Astrocyte (in vitro differentiated cells and primary cell): ENCODE measurements at regions not wholly inside any gene's neighbourhood (a gene's known extent, or its start where the extent isn't known, plus 50 kb on each side); places are given as distances from the start of the nearest gene placed in this dataset. TPM values are rescaled to one million over a fixed set of nuclear protein-coding genes. Genes with fewer than 3 reads are reported as not detected.

ENCODE experiments used
- DNase-seq: peaks from one replicate; pipeline ENCODE4 v3.0.0-alpha.2; 2010; ENCODE audit warnings: low read depth
- FAIRE-seq: peaks from 2 replicates; lab custom pipeline; 2011; peaks lifted over from hg19 to GRCh38; lab: Jason Lieb, UNC
- H2AFZ ChIP-seq: 2 replicates; pipeline ENCODE4 v1.6.0; 2012; ENCODE audit warnings: low read depth, low read length, inconsistent platforms
- H3K27ac ChIP-seq: 2 replicates; pipeline ENCODE4 v1.5.1; 2011; ENCODE audit warnings: low read depth, low read length, inconsistent platforms
- H3K27me3 ChIP-seq: 2 replicates; pipeline ENCODE4 v1.6.0; 2011; ENCODE audit warnings: low read length, inconsistent platforms; ENCODE audit not compliant: insufficient read depth
- H3K36me3 ChIP-seq: 2 replicates; pipeline ENCODE4 v1.5.1; 2011; ENCODE audit warnings: low read length, inconsistent platforms; ENCODE audit not compliant: insufficient read depth
- H3K4me1 ChIP-seq: 2 replicates; pipeline ENCODE4 v1.5.1; 2011; ENCODE audit warnings: low read length, inconsistent platforms; ENCODE audit not compliant: insufficient read depth
- H3K4me2 ChIP-seq: 2 replicates; pipeline ENCODE4 v1.6.0; 2012; ENCODE audit warnings: low read length, inconsistent platforms
- H3K4me3 ChIP-seq: 2 replicates; pipeline ENCODE4 v1.5.1; 2011; ENCODE audit warnings: low read depth, mild to moderate bottlenecking, low read length, inconsistent platforms; ENCODE audit not compliant: insufficient read depth
- H3K79me2 ChIP-seq: 2 replicates; pipeline ENCODE4 v1.6.0; 2012; ENCODE audit warnings: mild to moderate bottlenecking, low read length, inconsistent platforms; ENCODE audit not compliant: insufficient read depth
- H3K9ac ChIP-seq: 2 replicates; pipeline ENCODE4 v1.6.0; 2012; ENCODE audit warnings: mild to moderate bottlenecking, low read length, inconsistent platforms
- H3K9me3 ChIP-seq: 2 replicates; pipeline ENCODE4 v1.5.1; 2012; ENCODE audit warnings: low read depth, mild to moderate bottlenecking, low read length, inconsistent platforms; ENCODE audit not compliant: insufficient read depth
- H4K20me1 ChIP-seq: 2 replicates; pipeline ENCODE4 v1.6.0; 2012; ENCODE audit warnings: low read length, inconsistent platforms; ENCODE audit not compliant: insufficient read depth
- H3K27ac Mint-ChIP-seq: one replicate; pipeline ENCODE4 v1.8.0; 2021; ENCODE audit warnings: mild to moderate bottlenecking, mixed read lengths; ENCODE audit not compliant: unreplicated experiment
- H3K27me3 Mint-ChIP-seq: one replicate; pipeline ENCODE4 v1.8.0; 2021; ENCODE audit warnings: low read depth, mixed read lengths; ENCODE audit not compliant: unreplicated experiment
- H3K36me3 Mint-ChIP-seq: one replicate; pipeline ENCODE4 v1.8.0; 2021; ENCODE audit warnings: low read depth, mixed read lengths; ENCODE audit not compliant: unreplicated experiment
- H3K4me1 Mint-ChIP-seq: one replicate; pipeline ENCODE4 v1.8.0; 2021; ENCODE audit warnings: low read depth, mixed read lengths; ENCODE audit not compliant: unreplicated experiment
- H3K4me3 Mint-ChIP-seq: one replicate; pipeline ENCODE4 v1.8.0; 2021; ENCODE audit warnings: mild to moderate bottlenecking, moderate library complexity, mixed read lengths; ENCODE audit not compliant: unreplicated experiment
- H3K9me3 Mint-ChIP-seq: one replicate; pipeline ENCODE4 v1.8.0; 2021; ENCODE audit warnings: mild to moderate bottlenecking, mixed read lengths; ENCODE audit not compliant: unreplicated experiment
- CTCF ChIP-seq: IDR thresholded peaks from 2 replicates; pipeline ENCODE4 v1.5.1; 2011; ENCODE audit warnings: low read depth, mild to moderate bottlenecking, inconsistent platforms, low read length, moderate library complexity; ENCODE audit not compliant: insufficient read depth
- EZH2 ChIP-seq: IDR thresholded peaks from 2 replicates; pipeline ENCODE4 v1.6.1; 2012; ENCODE audit warnings: mild to moderate bottlenecking, low read length, inconsistent platforms; ENCODE audit not compliant: insufficient read depth
- microRNA-seq: library from miRNA; unstranded; fragments of <30 nt; microRNA quantifications from one replicate; pipeline ENCODE4 v1.2.0, GENCODE V29; 2020

GRCh38 chr2:10249798-10250197 lies 52.9 kb upstream of the HPCAL1 start:
- H3K4me2 ChIP-seq = no peak overlapping the region
- H3K4me3 Mint-ChIP-seq = no peak overlapping the region
- H3K4me1 Mint-ChIP-seq = peaks cover under 1% of the 10 kb centered on the region
- peaks cover 8% of the 10 kb centered on the region for H3K9me3 Mint-ChIP-seq
- no peaks in the 10 kb centered on the region for H3K9me3 ChIP-seq
- H3K4me1 ChIP-seq = no peaks in the 10 kb centered on the region
- H3K79me2 ChIP-seq = no peaks in the 10 kb centered on the region
- no peak overlapping the region for H3K27ac Mint-ChIP-seq
- H3K36me3 ChIP-seq = no peaks in the 10 kb centered on the region
- peaks cover 2% of the 10 kb centered on the region for H3K27me3 ChIP-seq
- H3K36me3 Mint-ChIP-seq = no peaks in the 10 kb centered on the region
- peaks cover 11% of the 10 kb centered on the region for H3K27me3 Mint-ChIP-seq
- H4K20me1 ChIP-seq = no peaks in the 10 kb centered on the region
- no peak overlapping the region for H3K9ac ChIP-seq
- no peak overlapping the region for H3K27ac ChIP-seq
- TF ChIP-seq EZH2 (no peak), CTCF (no peak)
- no peak overlapping the region for H3K4me3 ChIP-seq
- H2AFZ ChIP-seq = no peak overlapping the region
- no peak for FAIRE-seq
- no peak for DNase-seq

GRCh38 chr2:10252224-10252623 lies 50.5 kb upstream of the HPCAL1 start:
- Mint-ChIP-seq H3K27me3 (peaks cover 17% of the 10 kb centered on the region), H3K36me3 (no peaks in the 10 kb centered on the region), H3K27ac (no peak overlapping the region), H3K4me1 (peaks cover 3% of the 10 kb centered on the region), H3K4me3 (no peak overlapping the region), H3K9me3 (peaks cover 8% of the 10 kb centered on the region)
- FAIRE-seq (no peak), DNase-seq (no peak)
- Histone ChIP-seq H3K4me2 (no peak overlapping the region), H3K27me3 (no peaks in the 10 kb centered on the region), H3K36me3 (no peaks in the 10 kb centered on the region), H3K79me2 (no peaks in the 10 kb centered on the region), H3K27ac (no peak overlapping the region), H3K9ac (no peak overlapping the region), H3K4me1 (no peaks in the 10 kb centered on the region), H2AFZ (no peak overlapping the region), H3K9me3 (no peaks in the 10 kb centered on the region), H4K20me1 (no peaks in the 10 kb centered on the region), H3K4me3 (no peak overlapping the region)
- TF ChIP-seq EZH2 (no peak), CTCF (no peak)

- no peak for DNase-seq
- H3K27ac ChIP-seq = no peak overlapping the region
- H3K27ac Mint-ChIP-seq = peak overlapping the region; percentile 3
- H3K36me3 Mint-ChIP-seq = no peaks in the 10 kb centered on the region
- H3K4me2 ChIP-seq = no peak overlapping the region
- no peak for FAIRE-seq
- H2AFZ ChIP-seq = no peak overlapping the region
- H3K4me1 Mint-ChIP-seq = peaks cover 3% of the 10 kb centered on the region
- no peak overlapping the region for H3K4me3 ChIP-seq
- no peaks in the 10 kb centered on the region for H4K20me1 ChIP-seq
- no peaks in the 10 kb centered on the region for H3K27me3 ChIP-seq
- no peaks in the 10 kb centered on the region for H3K36me3 ChIP-seq
- TF ChIP-seq CTCF (no peak), EZH2 (no peak)
- H3K9me3 ChIP-seq = no peaks in the 10 kb centered on the region
- H3K79me2 ChIP-seq = no peaks in the 10 kb centered on the region
- H3K27me3 Mint-ChIP-seq = peaks cover 20% of the 10 kb centered on the region
- no peaks in the 10 kb centered on the region for H3K4me1 ChIP-seq
- H3K9ac ChIP-seq = no peak overlapping the region
- H3K9me3 Mint-ChIP-seq = peaks cover 8% of the 10 kb centered on the region
- no peak overlapping the region for H3K4me3 Mint-ChIP-seq
Measured at GRCh38 chr2:10252661-10253060, 50.0 kb upstream of the HPCAL1 start.

Small RNA genes in the stretch of these regions (microRNA-seq; reads per million reads assigned to microRNA genes)
- gene MIR4261 = not detected
